Endothelial cell of umbilical vein (primary cell): ENCODE measurements at regions not wholly inside any gene's neighbourhood (a gene's known extent, or its start where the extent isn't known, plus 50 kb on each side); places are given as distances from the start of the nearest gene placed in this dataset.

ENCODE experiments used
- BruUV-seq: library from RNA; stranded (reverse); fragments of 400-500 nt; replicated peaks from 2 replicates; lab custom pipeline; 2021; lab: Mats Ljungman, UMichigan
- CTCF ChIA-PET: fragments of 300-600, 350-600 bp; sonication (Branson Sonifier 250); formaldehyde crosslinking; loops from one replicate; lab custom pipeline; 2021; ENCODE audit warnings: antibody characterized with exemption, inconsistent platforms; lab: Charles Lee
- POLR2A ChIA-PET: fragments of 300-600, 350-600 bp; sonication (Branson Sonifier 250); formaldehyde crosslinking; loops from one replicate; lab custom pipeline; 2021; ENCODE audit warnings: antibody characterized with exemption, inconsistent platforms; lab: Charles Lee
- DNase-seq: peaks from one replicate; pipeline ENCODE4 v3.0.0-alpha.2; 2011; ENCODE audit warnings: low read depth, low spot score
- FAIRE-seq: peaks from 2 replicates; lab custom pipeline; 2011; peaks lifted over from hg19 to GRCh38; lab: Jason Lieb, UNC
- H2AFZ ChIP-seq: 2 replicates; pipeline ENCODE4 v1.6.0; 2012; ENCODE audit warnings: low read depth, low read length, control low read depth, inconsistent platforms
- H3K27ac ChIP-seq: 2 replicates; pipeline ENCODE4 v1.5.1; 2011; ENCODE audit warnings: low read depth, mild to moderate bottlenecking, control low read depth, low read length, moderate library complexity; ENCODE audit not compliant: insufficient read depth
- H3K27me3 ChIP-seq, 2 experiments: 2 replicates each; pipeline versions ENCODE4 v1.6.0 to v1.6.1; 2011; ENCODE audit warnings: low read length in 2 of 2, mixed read lengths in 1 of 2; ENCODE audit not compliant: control insufficient read depth in 2 of 2, insufficient read depth in 2 of 2
- H3K36me3 ChIP-seq, 2 experiments: 2 replicates in 1 of 2; 3 replicates in 1 of 2; pipeline ENCODE4 v1.5.1; 2011; ENCODE audit warnings: low read length in 2 of 2, mild to moderate bottlenecking in 1 of 2, moderate library complexity in 1 of 2; ENCODE audit not compliant: control insufficient read depth in 2 of 2, insufficient read depth in 2 of 2; ENCODE audit errors: extremely low read depth in 1 of 2
- H3K4me1 ChIP-seq: 3 replicates; pipeline ENCODE4 v1.5.1; 2011; ENCODE audit warnings: mild to moderate bottlenecking, low read length; ENCODE audit not compliant: control insufficient read depth, insufficient read depth; ENCODE audit errors: extremely low read depth
- H3K4me2 ChIP-seq: 2 replicates; pipeline ENCODE4 v1.6.1; 2011; ENCODE audit warnings: low read length, control low read depth, mixed read lengths; ENCODE audit not compliant: insufficient read depth
- H3K4me3 ChIP-seq, 3 experiments: fragments of 200-600 bp in 1 of 3; sonication (generic), shearing (Covaris generic) in 1 of 3; replicated peaks in 1 of 3; 2 replicates each; pipeline ENCODE4 v1.5.1; 2011 to 2016; ENCODE audit warnings: control low read depth in 3 of 3, low read length in 3 of 3, mild to moderate bottlenecking in 2 of 3, inconsistent platforms in 1 of 3, low read depth in 1 of 3, moderate library complexity in 1 of 3; ENCODE audit not compliant: insufficient read depth in 1 of 3
- H3K79me2 ChIP-seq: 2 replicates; pipeline ENCODE4 v1.6.0; 2012; ENCODE audit warnings: low read length, inconsistent platforms; ENCODE audit not compliant: control insufficient read depth, insufficient read depth
- H3K9ac ChIP-seq: replicated peaks from 2 replicates; pipeline ENCODE3; 2011; ENCODE audit warnings: low read length, control low read depth; ENCODE audit not compliant: insufficient read depth; ENCODE audit errors: extremely low read depth
- H3K9me1 ChIP-seq: replicated peaks from 3 replicates; pipeline ENCODE4 v1.6.0; 2011; ENCODE audit warnings: mild to moderate bottlenecking, low read length; ENCODE audit not compliant: control insufficient read depth, insufficient read depth; ENCODE audit errors: extremely low read depth
- H3K9me3 ChIP-seq: replicated peaks from 2 replicates; pipeline ENCODE4 v1.5.1; 2012; ENCODE audit warnings: low read length, inconsistent platforms; ENCODE audit not compliant: control insufficient read depth, insufficient read depth
- H4K20me1 ChIP-seq: replicated peaks from 2 replicates; pipeline ENCODE3; 2011; ENCODE audit warnings: mild to moderate bottlenecking, low read length; ENCODE audit not compliant: control insufficient read depth, insufficient read depth; ENCODE audit errors: extremely low read depth
- CTCF ChIP-seq, 2 donors: IDR thresholded peaks; 1 replicate in 1 of 2; 2 replicates in 1 of 2; pipeline ENCODE4 v1.5.1; 2011; ENCODE audit warnings: low read length in 2 of 2, mild to moderate bottlenecking in 2 of 2, moderate library complexity in 2 of 2, control low read depth in 1 of 2, inconsistent platforms in 1 of 2, low read depth in 1 of 2; ENCODE audit not compliant: insufficient read depth in 1 of 2; ENCODE audit errors: extremely low read depth in 1 of 2
- EZH2 ChIP-seq: IDR thresholded peaks from 2 replicates; pipeline ENCODE4 v1.6.1; 2012; ENCODE audit warnings: borderline replicate concordance, low read depth, mild to moderate bottlenecking, moderate library complexity, low read length, inconsistent platforms; ENCODE audit not compliant: severe bottlenecking
- FOS ChIP-seq: IDR thresholded peaks from 2 replicates; pipeline ENCODE4 v1.6.1; 2011; ENCODE audit warnings: mild to moderate bottlenecking, low read length, moderate library complexity, borderline replicate concordance; ENCODE audit not compliant: insufficient read depth
- GATA2 ChIP-seq: IDR thresholded peaks from 2 replicates; pipeline ENCODE4 v1.7.0; 2011; ENCODE audit warnings: low read depth, mild to moderate bottlenecking, moderate library complexity, mixed read lengths, low read length; ENCODE audit not compliant: insufficient read length, insufficient read depth
- JUN ChIP-seq: IDR thresholded peaks from 2 replicates; pipeline ENCODE4 v1.6.1; 2011; ENCODE audit warnings: borderline replicate concordance, low read depth; ENCODE audit not compliant: insufficient read length, insufficient read depth
- MAX ChIP-seq: IDR thresholded peaks from 2 replicates; pipeline ENCODE4 v1.6.1; 2011; ENCODE audit not compliant: insufficient read depth, insufficient read length
- MYC ChIP-seq: IDR thresholded peaks from one replicate; pipeline ENCODE4 v1.6.1; 2011; ENCODE audit warnings: mild to moderate bottlenecking, low read depth, low read length
- POLR2A ChIP-seq: IDR thresholded peaks from 2 replicates; pipeline ENCODE4 v1.6.1; 2012; ENCODE audit warnings: low read depth, mild to moderate bottlenecking, control low read depth, low read length
- POLR2AphosphoS5 ChIP-seq: IDR thresholded peaks from 2 replicates; pipeline ENCODE4 v1.6.1; 2012; ENCODE audit warnings: low read depth, mild to moderate bottlenecking, control low read depth, low read length, moderate library complexity; ENCODE audit not compliant: insufficient read depth
- dilution Hi-C: fragments of 300-500 bp; cut with MboI; formaldehyde crosslinking; loops from one replicate; pipeline ENCODE4 v1.15.0; 2019; ENCODE audit warnings: low sequenced_read_pairs; ENCODE audit not compliant: extremely low pct_ligation_motif_present
- intact Hi-C: fragments of 100-400 bp; cut with micrococcal nuclease; formaldehyde crosslinking; loops from one replicate; pipeline ENCODE4 v1.10.0; 2022

- Histone ChIP-seq H3K4me2 (no peak overlapping the region), H3K36me3 (no peaks in the 10 kb centered on the region), H3K27ac (no peak overlapping the region), H3K9me1 (no peaks in the 10 kb centered on the region), H2AFZ (no peak overlapping the region), H3K4me1 (no peaks in the 10 kb centered on the region), H3K9ac (no peak overlapping the region), H4K20me1 (no peaks in the 10 kb centered on the region), H3K9me3 (no peaks in the 10 kb centered on the region), H3K27me3 (peaks cover 0 to 5% of the 10 kb centered on the region in 2 experiments), H3K79me2 (no peaks in the 10 kb centered on the region), H3K4me3 (no peak overlapping the region)
- peak; percentile 10 for DNase-seq
- BruUV-seq = no TSS peak
- CTCF ChIA-PET = interaction anchor here (0.6 to 1.2 kb wide), 3 partner anchors 200 to 365 kb away, joined by 3 to 17 read pairs (median 3); partner anchors contain the start of gene SH3BP4
- no peak for FAIRE-seq
- POLR2A ChIA-PET = no interaction called here
- TF ChIP-seq JUN (no peak), MAX (no peak), MYC (no peak), CTCF (IDR thresholded peaks at IDR 0.05; ENCODE audit: extremely low read depth in 1 of 2, insufficient read depth in 1 of 2, low read depth in 1 of 2, low read length in 2 of 2) (no peak), POLR2AphosphoS5 (no peak), FOS (no peak), GATA2 (no peak), EZH2 (no peak), POLR2A (no peak)
- intact Hi-C loops (loop anchor here (2.0 kb wide), 1 partner anchor 355 kb away; no protein-coding TSS in a partner anchor), dilution Hi-C loops (no loop called here)
Observed at GRCh38 chr2:234751275-234751973, 200.4 kb upstream of the SH3BP4 start.
